ENCODE measurements at regions not wholly inside any gene's neighbourhood (a gene's known extent, or its start where the extent isn't known, plus 50 kb on each side); places are given as distances from the start of the nearest gene placed in this dataset.

DNA sequence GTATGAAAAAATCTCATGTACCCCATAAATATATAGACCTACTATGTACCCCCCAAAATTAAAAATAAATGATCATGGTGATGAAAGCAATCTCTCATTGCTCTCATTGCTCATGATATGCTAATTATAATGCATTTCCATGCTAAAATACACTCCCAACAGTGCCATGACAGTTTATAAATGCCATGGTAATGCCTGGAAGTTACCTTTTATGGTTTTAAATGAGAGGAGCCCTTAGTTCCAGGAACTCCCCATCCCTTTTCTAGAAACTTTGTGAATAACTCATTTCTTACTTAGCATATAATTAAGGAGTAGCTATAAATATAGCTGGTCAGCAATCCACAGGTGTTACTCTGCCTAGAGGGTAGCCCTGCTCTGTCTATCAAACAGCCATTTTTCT lies 166.1 kb upstream of the RGS18 start:
- H3K27me3 ChIP-seq (ENCODE audit: control insufficient read depth, insufficient read depth, low read length) = no peaks in the 10 kb centered on the region
- no peaks in the 10 kb centered on the region for H3K9me3 ChIP-seq (ENCODE audit: control insufficient read depth, insufficient read depth, low read depth, low read length)
- H3K36me3 ChIP-seq (ENCODE audit: control insufficient read depth, insufficient read depth, low read length) = no peaks in the 10 kb centered on the region
- ATAC-seq = no peak
- H3K4me1 ChIP-seq (ENCODE audit: control insufficient read depth, insufficient read depth, low read length) = no peaks in the 10 kb centered on the region
- ChIA-PET POLR2A (no interaction called here), CTCF (no interaction called here)
- in situ Hi-C loops (cut with HindIII; ENCODE audit: low pct_unique_long_range_greater_than_20kb, low sequenced_read_pairs) = no loop called here
- DNase-seq (ENCODE audit: low read depth, low spot score) = no peak
- intact Hi-C loops (cut with micrococcal nuclease; ENCODE audit: unreplicated experiment) = no loop called here
- no peak overlapping the region for H3K27ac ChIP-seq (ENCODE audit: low read length)
- no peak for TF ChIP-seq REST (IDR thresholded peaks at IDR 0.05; ENCODE audit: insufficient read depth in 1 of 2, low read depth in 2 of 2, low read length in 1 of 2)
- TF ChIP-seq SIN3A (IDR thresholded peaks at IDR 0.05; ENCODE audit: borderline replicate concordance, insufficient read depth, low read depth, low read length) = no peak
- no peak for TF ChIP-seq POLR2AphosphoS5 (IDR thresholded peaks at IDR 0.05; ENCODE audit: low read depth, low read length)
- TF ChIP-seq CTCF (IDR thresholded peaks at IDR 0.05) = no peak
- no peak for TF ChIP-seq TCF7L2 (IDR thresholded peaks at IDR 0.05; ENCODE audit: low read depth, low read length)
- BruUV-seq (replicated peaks) = no TSS peak
- no peak overlapping the region for H3K4me3 ChIP-seq (ENCODE audit: low read depth in 2 of 2, low read length in 2 of 2)

GRCh38 chr1:191993549-191993948 lies 164.7 kb upstream of the RGS18 start:
- ChIA-PET CTCF (no interaction called here), POLR2A (interaction anchor here (0.6 kb wide), 1 partner anchor 39 kb away, joined by 3 read pairs; no protein-coding TSS in a partner anchor)
- in situ Hi-C loops (cut with HindIII; ENCODE audit: low pct_unique_long_range_greater_than_20kb, low sequenced_read_pairs) = no loop called here
- intact Hi-C loops (cut with micrococcal nuclease; ENCODE audit: unreplicated experiment) = no loop called here
- ATAC-seq (no peak), DNase-seq (ENCODE audit: low read depth, low spot score) (no peak)
- TF ChIP-seq REST (IDR thresholded peaks at IDR 0.05; ENCODE audit: insufficient read depth in 1 of 2, low read depth in 2 of 2, low read length in 1 of 2) = no peak
- TF ChIP-seq SIN3A (IDR thresholded peaks at IDR 0.05; ENCODE audit: borderline replicate concordance, insufficient read depth, low read depth, low read length) = no peak
- TF ChIP-seq POLR2AphosphoS5 (IDR thresholded peaks at IDR 0.05; ENCODE audit: low read depth, low read length) = no peak
- TF ChIP-seq TCF7L2 (IDR thresholded peaks at IDR 0.05; ENCODE audit: low read depth, low read length) = no peak
- no peak; the same call in 1 of the 2 replicates for TF ChIP-seq CTCF (IDR thresholded peaks at IDR 0.05)
- no peaks in the 10 kb centered on the region for H3K27me3 ChIP-seq (ENCODE audit: control insufficient read depth, insufficient read depth, low read length)
- no peaks in the 10 kb centered on the region for H3K36me3 ChIP-seq (ENCODE audit: control insufficient read depth, insufficient read depth, low read length)
- no peaks in the 10 kb centered on the region for H3K9me3 ChIP-seq (ENCODE audit: control insufficient read depth, insufficient read depth, low read depth, low read length)
- BruUV-seq (replicated peaks) = no TSS peak
- no peak overlapping the region for H3K4me3 ChIP-seq (ENCODE audit: low read depth in 2 of 2, low read length in 2 of 2)
- H3K27ac ChIP-seq (ENCODE audit: low read length) = no peak overlapping the region
- H3K4me1 ChIP-seq (ENCODE audit: control insufficient read depth, insufficient read depth, low read length) = no peaks in the 10 kb centered on the region
